K562 (cell line): ENCODE measurements at regions not wholly inside any gene's neighbourhood (a gene's known extent, or its start where the extent isn't known, plus 50 kb on each side); places are given as distances from the start of the nearest gene placed in this dataset.

Source experiments
- ATAC-seq: fragments of 200-7000 bp; cut with Tn5 transposase; 3 replicates; pipeline ENCODE4 v1.9.1; 2020; ENCODE audit warnings: moderate library complexity
- BruUV-seq: library from RNA; stranded (reverse); fragments of 400-500 nt; replicated peaks from 2 replicates; lab custom pipeline; 2021; lab: Mats Ljungman, UMichigan
- CTCF ChIA-PET: fragments of 300-600 bp; formaldehyde crosslinking; extraction: SDS; loops from one replicate; lab custom pipeline; 2021; ENCODE audit warnings: low intra/inter-chr PET ratio; lab: Yijun Ruan, JAX
- POLR2A ChIA-PET: fragments of 300-600, 350-650 bp; sonication (Branson Sonifier 250); formaldehyde crosslinking; extraction: SDS; loops from one replicate; lab custom pipeline; 2021; ENCODE audit warnings: antibody characterized with exemption, inconsistent platforms; lab: Yijun Ruan, JAX
- DNase-seq, 4 experiments: peaks; one replicate each; pipeline versions ENCODE4 v3.0.0 to v3.0.0-alpha.2; 2011 to 2018; ENCODE audit warnings: low spot score in 3 of 4, mixed read lengths in 3 of 4; ENCODE audit errors: extremely low read depth in 1 of 4
- FAIRE-seq: peaks from 2 replicates; lab custom pipeline; 2011; peaks lifted over from hg19 to GRCh38; lab: Jason Lieb, UNC
- H2AFZ ChIP-seq: 2 replicates; pipeline ENCODE4 v1.6.0; 2011; ENCODE audit warnings: low read depth, low read length, control low read depth, inconsistent platforms
- H3K27ac ChIP-seq: fragments of 200-600 bp; 3 replicates; pipeline ENCODE4 v1.8.0; 2011; ENCODE audit warnings: low read depth, mild to moderate bottlenecking, control low read depth, inconsistent platforms, low read length, moderate library complexity, mixed read lengths; ENCODE audit errors: extremely low read depth
- H3K27me3 ChIP-seq, 2 experiments: fragments of 300-600 bp in 1 of 2; 2 replicates in 1 of 2; 3 replicates in 1 of 2; pipeline versions ENCODE4 v1.6.0 to v1.8.0; 2011; ENCODE audit warnings: inconsistent platforms in 2 of 2, low read length in 2 of 2, mild to moderate bottlenecking in 1 of 2, mixed read lengths in 1 of 2, moderate library complexity in 1 of 2; ENCODE audit not compliant: control insufficient read depth in 2 of 2, insufficient read depth in 2 of 2
- H3K36me3 ChIP-seq: fragments of 300-600 bp; 3 replicates; pipeline ENCODE4 v1.8.0; 2011; ENCODE audit warnings: mild to moderate bottlenecking, low read length, inconsistent platforms; ENCODE audit not compliant: control insufficient read depth, insufficient read depth
- H3K4me1 ChIP-seq, 2 experiments: fragments of 200-600 bp in 1 of 2; replicated peaks in 1 of 2; 2 replicates in 1 of 2; 3 replicates in 1 of 2; pipeline versions ENCODE4 v1.5.1 to v1.8.0; 2011; ENCODE audit warnings: inconsistent platforms in 2 of 2, low read length in 2 of 2, mild to moderate bottlenecking in 1 of 2, mixed read lengths in 1 of 2, moderate library complexity in 1 of 2; ENCODE audit not compliant: control insufficient read depth in 2 of 2, insufficient read depth in 2 of 2
- H3K4me2 ChIP-seq: 2 replicates; pipeline ENCODE4 v1.6.1; 2011; ENCODE audit warnings: low read length, control low read depth, inconsistent platforms, mixed read lengths; ENCODE audit not compliant: insufficient read depth
- H3K4me3 ChIP-seq: fragments of 200-600 bp; sonication (generic), shearing (Covaris generic); 2 replicates; pipeline ENCODE4 v1.5.1; 2016; ENCODE audit warnings: control low read depth, inconsistent platforms
- H3K79me2 ChIP-seq: fragments of 200-600 bp; 3 replicates; pipeline ENCODE4 v1.8.0; 2011; ENCODE audit warnings: low read length, inconsistent platforms; ENCODE audit not compliant: control insufficient read depth, insufficient read depth
- H3K9ac ChIP-seq, 2 experiments: 2 replicates each; pipeline versions ENCODE4 v1.6.0 to v1.6.1; 2011; ENCODE audit warnings: low read depth in 2 of 2, low read length in 2 of 2, control low read depth in 1 of 2, inconsistent platforms in 1 of 2, mild to moderate bottlenecking in 1 of 2, mixed read lengths in 1 of 2; ENCODE audit not compliant: insufficient read depth in 1 of 2
- H3K9me1 ChIP-seq: one replicate; pipeline ENCODE4 v1.6.0; 2011; ENCODE audit warnings: inconsistent platforms, mild to moderate bottlenecking, low read length, moderate library complexity; ENCODE audit not compliant: control insufficient read depth, insufficient read depth
- H3K9me3 ChIP-seq: replicated peaks from 2 replicates; pipeline ENCODE4 v1.5.1; 2011; ENCODE audit warnings: low read depth, low read length, inconsistent platforms; ENCODE audit not compliant: control insufficient read depth, insufficient read depth
- H4K20me1 ChIP-seq: replicated peaks from 2 replicates; pipeline ENCODE4 v1.6.1; 2011; ENCODE audit warnings: low read length, inconsistent platforms, mixed read lengths; ENCODE audit not compliant: control insufficient read depth, insufficient read depth
- CREBBP ChIP-seq: IDR thresholded peaks from one replicate; pipeline ENCODE4 v1.6.1; 2012; ENCODE audit warnings: low read depth, mild to moderate bottlenecking, control low read depth, inconsistent platforms, low read length
- HEY1 ChIP-seq: fragments of 250-450 bp; sonication (Bioruptor Pico); IDR thresholded peaks from 2 replicates; pipeline ENCODE4 v1.5.0; 2020; ENCODE audit warnings: mild to moderate bottlenecking, moderate library complexity, borderline replicate concordance
- PYGO2 ChIP-seq: fragments of 450-650 bp; IDR thresholded peaks from 2 replicates; pipeline ENCODE4 v1.6.1; 2016; ENCODE audit warnings: mild to moderate bottlenecking, missing genetic modification characterization, moderate library complexity, missing compliant biosample characterization
- WGBS: fragments of 100-300 bp; shearing (Covaris generic); methylation state at CpG from one replicate; pipeline ENCODE4 v1.1.6; 2016; ENCODE audit warnings: low coverage, mixed read lengths; ENCODE audit not compliant: insufficient coverage; ENCODE audit errors: missing lambda C conversion rate; 5-methylcytosine and 5-hydroxymethylcytosine counted together
- in situ Hi-C: fragments of 300-500 bp; cut with MboI; formaldehyde crosslinking; loops from 4 replicates; pipeline ENCODE4 v1.15.0; 2018; ENCODE audit warnings: inconsistent platforms, mixed read lengths
- intact Hi-C: fragments of 100-400 bp; cut with micrococcal nuclease; formaldehyde crosslinking; loops from 2 replicates; pipeline ENCODE4 v1.14.2; 2022
- TF ChIP-seq, protein P1 (sequence below): fragments of 200-600 bp; sonication (generic); IDR thresholded peaks from one replicate; pipeline ENCODE4 v1.6.1; 2012; ENCODE audit warnings: mild to moderate bottlenecking, low read depth, low read length, inconsistent platforms

DNA sequence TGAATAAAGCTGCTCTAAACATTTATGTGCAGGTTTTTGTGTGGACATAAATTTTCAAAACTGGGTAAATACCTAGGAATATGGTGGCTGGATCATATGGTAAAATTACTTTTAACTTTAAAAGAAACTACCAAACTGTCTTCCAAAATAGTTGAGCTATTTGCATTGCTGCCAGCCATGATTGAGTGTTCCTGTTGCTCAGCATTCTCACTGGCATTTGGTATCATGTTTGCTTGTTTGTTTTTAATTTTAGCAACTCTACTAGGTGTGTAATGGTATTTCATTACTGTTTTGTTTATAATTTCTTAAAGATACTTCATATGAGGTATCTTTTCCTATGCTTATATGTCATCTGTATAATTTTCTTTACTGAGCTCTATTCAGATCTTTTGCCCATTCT lies 143.2 kb downstream of the POLR1F start:
- H3K27me3 ChIP-seq = no peaks in the 10 kb centered on the region
- TF ChIP-seq HEY1 (CRISPR knock-in tag) = no peak
- no peak for TF ChIP-seq PYGO2 (tag)
- no peaks in the 10 kb centered on the region; the same call in 1 of the 2 replicates for H3K9me3 ChIP-seq
- no peak overlapping the region for H2AFZ ChIP-seq
- BruUV-seq = no TSS peak
- no peak overlapping the region for H3K4me2 ChIP-seq
- H3K4me1 ChIP-seq = no peaks in the 10 kb centered on the region
- no peak overlapping the region for H3K27ac ChIP-seq
- POLR2A ChIA-PET = no interaction called here
- intact Hi-C loops = no loop called here
- no peak for DNase-seq
- H4K20me1 ChIP-seq = no peaks in the 10 kb centered on the region
- H3K4me3 ChIP-seq = no peak overlapping the region
- CTCF ChIA-PET = no interaction called here
- no peaks in the 10 kb centered on the region for H3K9me1 ChIP-seq
- no peaks in the 10 kb centered on the region for H3K79me2 ChIP-seq
- ATAC-seq = no peak
- in situ Hi-C loops = no loop called here
- H3K9ac ChIP-seq = no peak overlapping the region
- no peaks in the 10 kb centered on the region for H3K36me3 ChIP-seq
- no peak for FAIRE-seq

DNA sequence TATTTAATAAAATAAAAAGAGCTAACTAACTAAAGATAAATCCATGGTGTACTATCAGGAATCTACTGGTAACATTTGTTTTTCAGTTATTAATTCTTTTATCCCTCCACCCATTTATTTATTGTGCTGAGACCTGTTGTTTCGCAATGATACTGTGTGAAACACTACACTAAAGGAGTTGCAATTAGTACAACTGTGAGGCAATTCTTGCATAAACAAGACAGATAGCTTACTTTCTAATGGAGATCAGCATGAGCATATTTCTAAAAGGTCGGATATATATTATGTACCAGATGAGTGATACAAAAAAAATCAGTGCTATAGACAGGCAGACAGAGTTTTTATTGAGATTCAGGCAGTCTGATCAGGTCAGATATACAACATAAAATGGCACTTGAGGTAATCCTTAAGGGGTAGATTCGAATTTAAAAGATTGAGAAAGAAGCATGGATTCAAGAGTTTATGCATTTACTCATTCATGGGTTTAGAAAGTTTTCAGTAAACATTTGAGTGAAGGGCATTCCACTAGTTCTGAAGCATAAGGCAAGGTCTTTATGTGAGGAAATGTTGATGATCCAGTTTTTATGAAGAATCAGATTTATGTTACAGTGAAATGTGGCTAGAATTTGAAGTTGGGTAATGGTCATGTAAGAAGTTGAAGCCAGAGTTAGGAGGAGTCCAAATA lies 147.6 kb downstream of the POLR1F start:
- H3K36me3 ChIP-seq = no peaks in the 10 kb centered on the region
- ChIA-PET CTCF (no interaction called here), POLR2A (no interaction called here)
- no peak overlapping the region for H3K4me3 ChIP-seq
- intact Hi-C loops = no loop called here
- ATAC-seq (no peak), DNase-seq (no peak), FAIRE-seq (no peak)
- H4K20me1 ChIP-seq = no peaks in the 10 kb centered on the region
- no peaks in the 10 kb centered on the region for H3K4me1 ChIP-seq
- H3K27me3 ChIP-seq = no peaks in the 10 kb centered on the region
- 0% methylated on average over 3 of the region's 3 CpGs for WGBS
- H3K27ac ChIP-seq = no peak overlapping the region
- H3K9ac ChIP-seq = no peak overlapping the region
- in situ Hi-C loops = no loop called here
- no peak overlapping the region for H2AFZ ChIP-seq
- BruUV-seq = no TSS peak
- H3K9me3 ChIP-seq = no peaks in the 10 kb centered on the region; the same call in 1 of the 2 replicates
- H3K9me1 ChIP-seq = no peaks in the 10 kb centered on the region
- no peaks in the 10 kb centered on the region for H3K79me2 ChIP-seq
- H3K4me2 ChIP-seq = no peak overlapping the region
- TF ChIP-seq, protein P1, sequence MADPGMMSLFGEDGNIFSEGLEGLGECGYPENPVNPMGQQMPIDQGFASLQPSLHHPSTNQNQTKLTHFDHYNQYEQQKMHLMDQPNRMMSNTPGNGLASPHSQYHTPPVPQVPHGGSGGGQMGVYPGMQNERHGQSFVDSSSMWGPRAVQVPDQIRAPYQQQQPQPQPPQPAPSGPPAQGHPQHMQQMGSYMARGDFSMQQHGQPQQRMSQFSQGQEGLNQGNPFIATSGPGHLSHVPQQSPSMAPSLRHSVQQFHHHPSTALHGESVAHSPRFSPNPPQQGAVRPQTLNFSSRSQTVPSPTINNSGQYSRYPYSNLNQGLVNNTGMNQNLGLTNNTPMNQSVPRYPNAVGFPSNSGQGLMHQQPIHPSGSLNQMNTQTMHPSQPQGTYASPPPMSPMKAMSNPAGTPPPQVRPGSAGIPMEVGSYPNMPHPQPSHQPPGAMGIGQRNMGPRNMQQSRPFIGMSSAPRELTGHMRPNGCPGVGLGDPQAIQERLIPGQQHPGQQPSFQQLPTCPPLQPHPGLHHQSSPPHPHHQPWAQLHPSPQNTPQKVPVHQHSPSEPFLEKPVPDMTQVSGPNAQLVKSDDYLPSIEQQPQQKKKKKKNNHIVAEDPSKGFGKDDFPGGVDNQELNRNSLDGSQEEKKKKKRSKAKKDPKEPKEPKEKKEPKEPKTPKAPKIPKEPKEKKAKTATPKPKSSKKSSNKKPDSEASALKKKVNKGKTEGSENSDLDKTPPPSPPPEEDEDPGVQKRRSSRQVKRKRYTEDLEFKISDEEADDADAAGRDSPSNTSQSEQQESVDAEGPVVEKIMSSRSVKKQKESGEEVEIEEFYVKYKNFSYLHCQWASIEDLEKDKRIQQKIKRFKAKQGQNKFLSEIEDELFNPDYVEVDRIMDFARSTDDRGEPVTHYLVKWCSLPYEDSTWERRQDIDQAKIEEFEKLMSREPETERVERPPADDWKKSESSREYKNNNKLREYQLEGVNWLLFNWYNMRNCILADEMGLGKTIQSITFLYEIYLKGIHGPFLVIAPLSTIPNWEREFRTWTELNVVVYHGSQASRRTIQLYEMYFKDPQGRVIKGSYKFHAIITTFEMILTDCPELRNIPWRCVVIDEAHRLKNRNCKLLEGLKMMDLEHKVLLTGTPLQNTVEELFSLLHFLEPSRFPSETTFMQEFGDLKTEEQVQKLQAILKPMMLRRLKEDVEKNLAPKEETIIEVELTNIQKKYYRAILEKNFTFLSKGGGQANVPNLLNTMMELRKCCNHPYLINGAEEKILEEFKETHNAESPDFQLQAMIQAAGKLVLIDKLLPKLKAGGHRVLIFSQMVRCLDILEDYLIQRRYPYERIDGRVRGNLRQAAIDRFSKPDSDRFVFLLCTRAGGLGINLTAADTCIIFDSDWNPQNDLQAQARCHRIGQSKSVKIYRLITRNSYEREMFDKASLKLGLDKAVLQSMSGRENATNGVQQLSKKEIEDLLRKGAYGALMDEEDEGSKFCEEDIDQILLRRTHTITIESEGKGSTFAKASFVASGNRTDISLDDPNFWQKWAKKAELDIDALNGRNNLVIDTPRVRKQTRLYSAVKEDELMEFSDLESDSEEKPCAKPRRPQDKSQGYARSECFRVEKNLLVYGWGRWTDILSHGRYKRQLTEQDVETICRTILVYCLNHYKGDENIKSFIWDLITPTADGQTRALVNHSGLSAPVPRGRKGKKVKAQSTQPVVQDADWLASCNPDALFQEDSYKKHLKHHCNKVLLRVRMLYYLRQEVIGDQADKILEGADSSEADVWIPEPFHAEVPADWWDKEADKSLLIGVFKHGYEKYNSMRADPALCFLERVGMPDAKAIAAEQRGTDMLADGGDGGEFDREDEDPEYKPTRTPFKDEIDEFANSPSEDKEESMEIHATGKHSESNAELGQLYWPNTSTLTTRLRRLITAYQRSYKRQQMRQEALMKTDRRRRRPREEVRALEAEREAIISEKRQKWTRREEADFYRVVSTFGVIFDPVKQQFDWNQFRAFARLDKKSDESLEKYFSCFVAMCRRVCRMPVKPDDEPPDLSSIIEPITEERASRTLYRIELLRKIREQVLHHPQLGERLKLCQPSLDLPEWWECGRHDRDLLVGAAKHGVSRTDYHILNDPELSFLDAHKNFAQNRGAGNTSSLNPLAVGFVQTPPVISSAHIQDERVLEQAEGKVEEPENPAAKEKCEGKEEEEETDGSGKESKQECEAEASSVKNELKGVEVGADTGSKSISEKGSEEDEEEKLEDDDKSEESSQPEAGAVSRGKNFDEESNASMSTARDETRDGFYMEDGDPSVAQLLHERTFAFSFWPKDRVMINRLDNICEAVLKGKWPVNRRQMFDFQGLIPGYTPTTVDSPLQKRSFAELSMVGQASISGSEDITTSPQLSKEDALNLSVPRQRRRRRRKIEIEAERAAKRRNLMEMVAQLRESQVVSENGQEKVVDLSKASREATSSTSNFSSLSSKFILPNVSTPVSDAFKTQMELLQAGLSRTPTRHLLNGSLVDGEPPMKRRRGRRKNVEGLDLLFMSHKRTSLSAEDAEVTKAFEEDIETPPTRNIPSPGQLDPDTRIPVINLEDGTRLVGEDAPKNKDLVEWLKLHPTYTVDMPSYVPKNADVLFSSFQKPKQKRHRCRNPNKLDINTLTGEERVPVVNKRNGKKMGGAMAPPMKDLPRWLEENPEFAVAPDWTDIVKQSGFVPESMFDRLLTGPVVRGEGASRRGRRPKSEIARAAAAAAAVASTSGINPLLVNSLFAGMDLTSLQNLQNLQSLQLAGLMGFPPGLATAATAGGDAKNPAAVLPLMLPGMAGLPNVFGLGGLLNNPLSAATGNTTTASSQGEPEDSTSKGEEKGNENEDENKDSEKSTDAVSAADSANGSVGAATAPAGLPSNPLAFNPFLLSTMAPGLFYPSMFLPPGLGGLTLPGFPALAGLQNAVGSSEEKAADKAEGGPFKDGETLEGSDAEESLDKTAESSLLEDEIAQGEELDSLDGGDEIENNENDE = no peak
- no peak for TF ChIP-seq CREBBP
